ENCODE measurements at regions not wholly inside any gene's neighbourhood (a gene's known extent, or its start where the extent isn't known, plus 50 kb on each side); places are given as distances from the start of the nearest gene placed in this dataset.

- TF ChIP-seq CTCF (IDR thresholded peaks at IDR 0.05; ENCODE audit: control extremely low read depth in 1 of 3, insufficient read depth in 1 of 3, low read depth in 1 of 3, low read length in 3 of 3) (no peak), SIN3A (conservative IDR thresholded peaks at IDR 0.05 in 1 of 2, IDR thresholded peaks at IDR 0.05 in 1 of 2; ENCODE audit: low read depth in 1 of 2, low read length in 2 of 2) (no peak), RFX5 (IDR thresholded peaks at IDR 0.05; ENCODE audit: borderline replicate concordance, low read depth, low read length) (no peak), CEBPB (IDR thresholded peaks at IDR 0.05; ENCODE audit: low read depth, low read length) (no peak), HDAC2 (IDR thresholded peaks at IDR 0.05; ENCODE audit: borderline replicate concordance in 1 of 2, low read depth in 2 of 2, low read length in 2 of 2) (no peak), POLR2AphosphoS5 (IDR thresholded peaks at IDR 0.05; ENCODE audit: low read depth, low read length) (no peak), EZH2 (IDR thresholded peaks at IDR 0.05; ENCODE audit: low read depth, low read length, severe bottlenecking) (no peak), CBX5 (IDR thresholded peaks at IDR 0.05; ENCODE audit: low read depth, low read length) (no peak), CHD1 (IDR thresholded peaks at IDR 0.05; ENCODE audit: low read depth, low read length) (no peak), CHD7 (IDR thresholded peaks at IDR 0.05; ENCODE audit: insufficient replicate concordance, low read length) (no peak), JUN (IDR thresholded peaks at IDR 0.05; ENCODE audit: low read depth, low read length) (no peak)
Measured at GRCh38 chr5:2280318-2280717, 397.6 kb upstream of the IRX4 start.

All from H1 (cell line).